ENCODE measurements at regions not wholly inside any gene's neighbourhood (a gene's known extent, or its start where the extent isn't known, plus 50 kb on each side); places are given as distances from the start of the nearest gene placed in this dataset.

GRCh38 chrX:34848281-34848680 is 94.3 kb upstream of the FAM47B start:
- no peak for TF ChIP-seq CTCF (IDR thresholded peaks at IDR 0.05)
- TF ChIP-seq POLR2A (IDR thresholded peaks at IDR 0.05) = no peak

All from thyroid gland (tissue), 4 donors.